ENCODE measurements at regions not wholly inside any gene's neighbourhood (a gene's known extent, or its start where the extent isn't known, plus 50 kb on each side); places are given as distances from the start of the nearest gene placed in this dataset.

DNA sequence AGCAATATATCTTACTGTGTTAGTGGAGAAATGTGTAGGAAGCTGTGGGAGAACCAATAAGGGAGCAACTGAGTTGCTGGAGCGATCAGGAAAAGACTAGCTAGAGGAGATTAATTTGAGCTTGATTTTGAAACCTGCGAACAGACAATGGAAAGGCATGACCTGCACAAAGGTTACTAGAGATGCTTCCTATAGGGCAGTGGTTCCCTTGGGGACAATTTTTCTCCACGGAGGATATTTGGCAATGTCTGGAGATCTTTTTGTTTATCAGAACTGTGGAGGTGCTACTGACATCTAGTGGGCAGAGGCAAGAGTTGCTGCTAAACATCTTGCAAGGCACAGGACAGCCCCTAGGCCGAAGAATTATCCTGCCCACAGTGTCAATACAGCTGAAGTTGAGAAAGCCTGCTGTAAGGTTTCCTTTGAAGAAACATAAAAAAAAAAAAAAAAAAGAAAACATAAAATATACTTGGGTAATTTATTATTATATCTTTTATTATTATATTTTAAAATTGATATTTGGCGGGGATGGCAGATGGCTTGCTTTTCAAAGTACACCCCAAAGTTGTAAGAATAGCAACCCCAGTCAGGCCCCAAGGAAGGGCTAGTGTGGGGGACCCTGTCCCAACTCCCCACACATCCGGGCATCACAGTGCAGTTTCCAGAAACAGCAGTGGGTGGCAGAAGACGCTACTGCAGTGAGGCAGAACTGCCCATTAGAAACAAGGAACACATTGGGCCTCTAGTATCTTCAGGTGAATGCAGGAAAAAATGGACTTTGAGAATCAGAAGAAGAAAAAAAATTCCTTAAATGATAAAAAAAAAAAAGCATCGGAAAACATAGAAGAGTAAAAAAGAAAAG lies 481.6 kb downstream of the SH2D4B start:
- TF ChIP-seq NR2F2 (IDR thresholded peaks at IDR 0.05; ENCODE audit: borderline replicate concordance, low read depth) (no peak), EZH2 (conservative IDR thresholded peaks at IDR 0.05; ENCODE audit: low read depth, low read length) (no peak), NR1H2 (CRISPR knock-in tag; IDR thresholded peaks at IDR 0.05; ENCODE audit: borderline replicate concordance, low read depth) (no peak), ZBTB8A (CRISPR knock-in tag; IDR thresholded peaks at IDR 0.05; ENCODE audit: borderline replicate concordance, low read depth) (no peak), ZNF224 (CRISPR knock-in tag; IDR thresholded peaks at IDR 0.05) (no peak), ARNT (IDR thresholded peaks at IDR 0.05) (no peak), POLR2A (IDR thresholded peaks at IDR 0.05; ENCODE audit: insufficient read depth in 1 of 2, low read depth in 2 of 2, low read length in 2 of 2) (no peak), CBFB (CRISPR knock-in tag; IDR thresholded peaks at IDR 0.05) (no peak), RAD21 (CRISPR knock-in tag; IDR thresholded peaks at IDR 0.05) (no peak), SP1 (IDR thresholded peaks at IDR 0.05) (no peak), SP1 (CRISPR knock-in tag; IDR thresholded peaks at IDR 0.05) (no peak)
- TF ChIP-seq, protein P1, sequence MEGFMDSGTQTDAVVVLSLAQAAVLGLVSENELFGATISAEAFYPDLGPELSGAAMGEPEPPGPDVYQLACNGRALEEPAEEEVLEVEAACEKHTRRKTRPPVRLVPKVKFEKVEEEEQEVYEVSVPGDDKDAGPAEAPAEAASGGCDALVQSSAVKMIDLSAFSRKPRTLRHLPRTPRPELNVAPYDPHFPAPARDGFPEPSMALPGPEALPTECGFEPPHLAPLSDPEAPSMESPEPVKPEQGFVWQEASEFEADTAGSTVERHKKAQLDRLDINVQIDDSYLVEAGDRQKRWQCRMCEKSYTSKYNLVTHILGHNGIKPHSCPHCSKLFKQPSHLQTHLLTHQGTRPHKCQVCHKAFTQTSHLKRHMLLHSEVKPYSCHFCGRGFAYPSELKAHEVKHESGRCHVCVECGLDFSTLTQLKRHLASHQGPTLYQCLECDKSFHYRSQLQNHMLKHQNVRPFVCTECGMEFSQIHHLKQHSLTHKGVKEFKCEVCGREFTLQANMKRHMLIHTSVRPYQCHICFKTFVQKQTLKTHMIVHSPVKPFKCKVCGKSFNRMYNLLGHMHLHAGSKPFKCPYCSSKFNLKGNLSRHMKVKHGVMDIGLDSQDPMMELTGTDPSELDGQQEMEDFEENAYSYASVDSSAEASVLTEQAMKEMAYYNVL (CRISPR knock-in tag; IDR thresholded peaks at IDR 0.05; ENCODE audit: borderline replicate concordance): no peak
- TF ChIP-seq, protein P2, sequence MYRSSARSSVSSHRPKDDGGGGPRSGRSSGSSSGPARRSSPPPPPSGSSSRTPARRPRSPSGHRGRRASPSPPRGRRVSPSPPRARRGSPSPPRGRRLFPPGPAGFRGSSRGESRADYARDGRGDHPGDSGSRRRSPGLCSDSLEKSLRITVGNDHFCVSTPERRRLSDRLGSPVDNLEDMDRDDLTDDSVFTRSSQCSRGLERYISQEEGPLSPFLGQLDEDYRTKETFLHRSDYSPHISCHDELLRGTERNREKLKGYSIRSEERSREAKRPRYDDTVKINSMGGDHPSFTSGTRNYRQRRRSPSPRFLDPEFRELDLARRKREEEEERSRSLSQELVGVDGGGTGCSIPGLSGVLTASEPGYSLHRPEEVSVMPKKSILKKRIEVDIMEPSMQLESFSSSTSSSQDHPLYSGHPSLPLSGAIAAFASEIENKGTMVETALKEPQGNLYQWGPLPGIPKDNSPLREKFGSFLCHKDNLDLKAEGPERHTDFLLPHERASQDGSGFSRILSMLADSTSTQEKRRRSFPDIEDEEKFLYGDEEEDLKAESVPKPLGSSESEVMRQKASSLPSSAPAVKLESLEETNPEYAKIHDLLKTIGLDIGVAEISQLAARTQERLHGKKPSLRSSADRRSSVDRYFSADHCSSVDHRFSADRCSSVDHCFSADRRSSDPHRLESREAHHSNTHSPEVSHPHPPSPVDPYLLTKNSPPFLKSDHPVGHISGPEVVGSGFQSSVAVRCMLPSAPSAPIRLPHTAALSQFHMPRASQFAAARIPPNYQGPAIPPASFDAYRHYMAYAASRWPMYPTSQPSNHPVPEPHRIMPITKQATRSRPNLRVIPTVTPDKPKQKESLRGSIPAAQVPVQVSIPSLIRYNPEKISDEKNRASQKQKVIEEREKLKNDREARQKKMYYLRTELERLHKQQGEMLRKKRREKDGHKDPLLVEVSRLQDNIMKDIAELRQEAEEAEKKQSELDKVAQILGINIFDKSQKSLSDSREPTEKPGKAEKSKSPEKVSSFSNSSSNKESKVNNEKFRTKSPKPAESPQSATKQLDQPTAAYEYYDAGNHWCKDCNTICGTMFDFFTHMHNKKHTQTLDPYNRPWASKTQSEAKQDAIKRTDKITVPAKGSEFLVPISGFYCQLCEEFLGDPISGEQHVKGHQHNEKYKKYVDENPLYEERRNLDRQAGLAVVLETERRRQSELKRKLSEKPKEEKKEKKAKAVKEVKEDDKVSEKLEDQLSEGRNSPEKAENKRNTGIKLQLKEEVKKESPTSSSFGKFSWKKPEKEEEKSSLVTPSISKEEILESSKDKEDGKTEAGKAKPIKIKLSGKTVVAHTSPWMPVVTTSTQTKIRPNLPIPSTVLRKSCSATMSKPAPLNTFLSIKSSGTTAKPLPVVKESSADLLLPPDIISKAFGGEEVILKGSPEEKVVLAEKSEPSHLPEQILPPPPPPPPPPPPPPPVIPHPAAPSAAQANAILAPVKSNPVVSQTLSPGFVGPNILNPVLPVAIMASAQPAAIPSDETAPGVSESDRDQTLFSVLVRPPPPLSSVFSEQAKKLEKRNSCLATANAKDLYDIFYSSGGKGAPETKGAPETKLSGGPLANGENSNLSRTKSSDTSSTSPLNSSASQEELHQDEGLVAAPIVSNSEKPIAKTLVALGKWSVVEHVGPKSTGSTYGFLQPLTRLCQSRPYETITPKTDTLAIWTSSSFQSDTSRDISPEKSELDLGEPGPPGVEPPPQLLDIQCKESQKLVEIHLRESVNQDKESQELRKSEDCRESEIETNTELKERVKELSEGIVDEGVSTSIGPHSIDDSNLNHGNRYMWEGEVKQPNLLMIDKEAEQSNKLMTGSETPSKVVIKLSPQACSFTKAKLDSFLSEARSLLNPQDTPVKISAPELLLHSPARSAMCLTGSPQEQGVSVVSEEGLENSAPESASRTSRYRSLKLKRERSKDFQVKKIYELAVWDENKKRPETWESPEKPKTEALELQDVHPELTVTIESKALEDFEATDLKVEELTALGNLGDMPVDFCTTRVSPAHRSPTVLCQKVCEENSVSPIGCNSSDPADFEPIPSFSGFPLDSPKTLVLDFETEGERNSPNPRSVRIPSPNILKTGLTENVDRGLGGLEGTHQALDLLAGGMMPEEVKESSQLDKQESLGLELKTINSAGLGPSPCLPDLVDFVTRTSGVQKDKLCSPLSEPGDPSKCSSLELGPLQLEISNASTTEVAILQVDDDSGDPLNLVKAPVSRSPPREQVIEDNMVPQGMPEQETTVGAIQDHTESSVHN (CRISPR knock-in tag; IDR thresholded peaks at IDR 0.05): no peak

All from HepG2 (cell line).